NCI-H128 (cell line): ENCODE measurements at regions not wholly inside any gene's neighbourhood (a gene's known extent, or its start where the extent isn't known, plus 50 kb on each side); places are given as distances from the start of the nearest gene placed in this dataset.

Source experiments
- DNase-seq: peaks from one replicate; lab custom pipeline; 2025; ENCODE audit not compliant: unreplicated experiment; lab: John Stamatoyannopoulos, UW

GRCh38 chr7:22676385-22676784, 50.6 kb upstream of the IL6 start:
- no peak for DNase-seq

GRCh38 chr7:22675917-22676343, 51.1 kb upstream of the IL6 start:
- no peak for DNase-seq

GRCh38 chr7:22675421-22675820, 51.6 kb upstream of the IL6 start:
- no peak for DNase-seq

- no peak for DNase-seq
Measured at GRCh38 chr7:22672846-22673680, 53.9 kb upstream of the IL6 start.

GRCh38 chr7:22671177-22671879, 55.7 kb upstream of the IL6 start:
- no peak for DNase-seq

GRCh38 chr7:22670422-22670815, 56.6 kb upstream of the IL6 start:
- no peak for DNase-seq

GRCh38 chr7:22669692-22670421, 57.1 kb upstream of the IL6 start:
- no peak for DNase-seq

- no peak for DNase-seq
Measured at GRCh38 chr7:22668971-22669401, 58.0 kb upstream of the IL6 start.

GRCh38 chr7:22667562-22668239, 59.3 kb upstream of the IL6 start:
- no peak for DNase-seq

- no peak for DNase-seq
Measured at GRCh38 chr7:22667187-22667561, 59.8 kb upstream of the IL6 start.

- no peak for DNase-seq
Measured at GRCh38 chr7:22666732-22667131, 60.3 kb upstream of the IL6 start.

- DNase-seq, result no peak
Measured at GRCh38 chr7:22665923-22666322, 61.1 kb upstream of the IL6 start.

GRCh38 chr7:22664988-22665798, 61.8 kb upstream of the IL6 start:
- DNase-seq, result no peak

- no peak for DNase-seq
Measured at GRCh38 chr7:22663721-22664120, 63.3 kb upstream of the IL6 start.

GRCh38 chr7:22663357-22663718, 63.7 kb upstream of the IL6 start:
- DNase-seq, result no peak

GRCh38 chr7:22662556-22663356, 64.2 kb upstream of the IL6 start:
- no peak for DNase-seq

- DNase-seq, result no peak
Measured at GRCh38 chr7:22662036-22662435, 65.0 kb upstream of the IL6 start.

- DNase-seq, result no peak
Measured at GRCh38 chr7:22660732-22661131, 66.3 kb upstream of the IL6 start.

GRCh38 chr7:22660293-22660692, 66.7 kb upstream of the IL6 start:
- no peak for DNase-seq

GRCh38 chr7:22659741-22660140, 67.3 kb upstream of the IL6 start:
- no peak for DNase-seq
